ENCODE measurements at regions not wholly inside any gene's neighbourhood (a gene's known extent, or its start where the extent isn't known, plus 50 kb on each side); places are given as distances from the start of the nearest gene placed in this dataset.

DNA sequence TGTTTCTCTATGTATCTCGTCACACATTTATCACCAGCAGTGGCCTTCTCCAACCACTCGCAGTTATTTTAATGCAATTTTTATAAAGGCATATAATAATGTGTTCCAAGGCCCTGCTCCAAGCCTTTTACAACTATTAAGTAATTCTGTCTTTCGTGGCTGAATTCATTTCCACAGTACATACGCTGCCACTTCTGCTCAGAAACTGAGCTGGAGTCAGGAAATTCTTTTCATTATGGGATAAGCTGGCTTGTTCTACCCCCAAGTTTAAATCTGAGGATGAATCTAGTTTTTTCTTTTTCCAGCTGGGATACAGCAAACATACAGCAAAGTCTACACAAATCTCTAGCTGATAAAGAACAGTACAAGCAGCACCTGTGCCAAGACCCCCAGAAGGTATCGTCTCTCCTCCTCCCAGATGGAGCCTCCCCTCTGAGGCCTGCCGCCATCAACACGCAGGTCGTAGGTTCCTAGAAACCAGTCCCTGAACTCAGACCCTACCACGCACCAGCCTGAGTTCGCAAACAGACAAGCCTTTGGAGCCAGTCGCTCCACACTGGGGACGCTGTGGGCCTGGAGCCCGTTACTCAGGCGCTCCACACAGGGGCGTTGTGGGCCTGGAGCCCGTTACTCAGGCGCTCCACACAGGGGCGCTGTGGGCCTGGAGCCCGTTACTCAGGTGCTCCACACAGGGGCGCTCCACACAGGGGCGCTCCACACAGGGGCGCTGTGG is 263.5 kb downstream of the THBS2 start:
- TF ChIP-seq, protein P1, sequence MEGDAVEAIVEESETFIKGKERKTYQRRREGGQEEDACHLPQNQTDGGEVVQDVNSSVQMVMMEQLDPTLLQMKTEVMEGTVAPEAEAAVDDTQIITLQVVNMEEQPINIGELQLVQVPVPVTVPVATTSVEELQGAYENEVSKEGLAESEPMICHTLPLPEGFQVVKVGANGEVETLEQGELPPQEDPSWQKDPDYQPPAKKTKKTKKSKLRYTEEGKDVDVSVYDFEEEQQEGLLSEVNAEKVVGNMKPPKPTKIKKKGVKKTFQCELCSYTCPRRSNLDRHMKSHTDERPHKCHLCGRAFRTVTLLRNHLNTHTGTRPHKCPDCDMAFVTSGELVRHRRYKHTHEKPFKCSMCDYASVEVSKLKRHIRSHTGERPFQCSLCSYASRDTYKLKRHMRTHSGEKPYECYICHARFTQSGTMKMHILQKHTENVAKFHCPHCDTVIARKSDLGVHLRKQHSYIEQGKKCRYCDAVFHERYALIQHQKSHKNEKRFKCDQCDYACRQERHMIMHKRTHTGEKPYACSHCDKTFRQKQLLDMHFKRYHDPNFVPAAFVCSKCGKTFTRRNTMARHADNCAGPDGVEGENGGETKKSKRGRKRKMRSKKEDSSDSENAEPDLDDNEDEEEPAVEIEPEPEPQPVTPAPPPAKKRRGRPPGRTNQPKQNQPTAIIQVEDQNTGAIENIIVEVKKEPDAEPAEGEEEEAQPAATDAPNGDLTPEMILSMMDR (IDR thresholded peaks at IDR 0.05; ENCODE audit: borderline replicate concordance, extremely low read depth, low read length, poor library complexity, severe bottlenecking) = no peak
- TF ChIP-seq EZH2 (IDR thresholded peaks at IDR 0.05; ENCODE audit: borderline replicate concordance, low read depth, low read length, severe bottlenecking) = no peak
